Keratinocyte (primary cell): ENCODE measurements at regions not wholly inside any gene's neighbourhood (a gene's known extent, or its start where the extent isn't known, plus 50 kb on each side); places are given as distances from the start of the nearest gene placed in this dataset.

Source experiments
- CTCF ChIP-seq, 3 experiments: IDR thresholded peaks in 1 of 3; conservative IDR thresholded peaks in 1 of 3; optimal IDR thresholded peaks in 1 of 3; 2 replicates in 2 of 3; 3 replicates in 1 of 3; pipeline versions ENCODE3 to v1.5.1; 2011; ENCODE audit warnings: low read length in 3 of 3, mild to moderate bottlenecking in 3 of 3, moderate library complexity in 2 of 3, control low read depth in 1 of 3, inconsistent platforms in 1 of 3; ENCODE audit not compliant: insufficient read depth in 2 of 3; ENCODE audit errors: extremely low read depth in 1 of 3
- EZH2 ChIP-seq: IDR thresholded peaks from one replicate; pipeline ENCODE4 v1.6.1; 2012; ENCODE audit warnings: inconsistent platforms, mild to moderate bottlenecking, low read length, moderate library complexity

GRCh38 chr15:36517758-36518157 is 61.7 kb upstream of the CDIN1 start:
- TF ChIP-seq CTCF (optimal IDR thresholded peaks at IDR 0.05 in 1 of 3, IDR thresholded peaks at IDR 0.05 in 1 of 3, conservative IDR thresholded peaks at IDR 0.05 in 1 of 3; ENCODE audit: extremely low read depth in 1 of 3, insufficient read depth in 2 of 3, low read length in 3 of 3) (no peak), EZH2 (no peak)
